ENCODE measurements at regions not wholly inside any gene's neighbourhood (a gene's known extent, or its start where the extent isn't known, plus 50 kb on each side); places are given as distances from the start of the nearest gene placed in this dataset.

GRCh38 chr3:154970797-154971196 lies 109.3 kb upstream of the MME start:
- no peak for ATAC-seq (ENCODE audit: low read depth)
- H3K27me3 ChIP-seq (replicated peaks in 1 of 4; ENCODE audit: control extremely low read depth in 1 of 4, control insufficient read depth in 3 of 4, insufficient read depth in 4 of 4, low read length in 3 of 4): no peaks in the 10 kb centered on the region
- no peak overlapping the region for H3K4me3 ChIP-seq (ENCODE audit: control extremely low read depth in 1 of 5, extremely low read depth in 1 of 5, insufficient read depth in 1 of 5, low read depth in 2 of 5, low read length in 4 of 5)
- POLR2A ChIA-PET: no interaction called here
- H3K79me2 ChIP-seq (ENCODE audit: control insufficient read depth, insufficient read depth, low read length): no peaks in the 10 kb centered on the region
- Mint-ChIP-seq H3K9me3 (ENCODE audit: insufficient read depth) (no peaks in the 10 kb centered on the region), H3K4me3 (no peak overlapping the region), H3K4me1 (no peaks in the 10 kb centered on the region), H3K27me3 (no peaks in the 10 kb centered on the region), H3K27ac (no peak overlapping the region)
- H3K9ac ChIP-seq (ENCODE audit: low read length): no peak overlapping the region
- intact Hi-C loops (cut with micrococcal nuclease): no loop called here
- CTCF ChIA-PET: no interaction called here
- no peaks in the 10 kb centered on the region for H4K20me1 ChIP-seq (ENCODE audit: control insufficient read depth, insufficient read depth, low read length, poor library complexity, severe bottlenecking)
- no peak overlapping the region for H3K27ac ChIP-seq (ENCODE audit: low read length in 2 of 2)
- H2AFZ ChIP-seq (ENCODE audit: insufficient read depth, low read depth, low read length, poor library complexity, severe bottlenecking): no peak overlapping the region
- H3K36me3 ChIP-seq (replicated peaks in 1 of 2; ENCODE audit: control extremely low read depth in 1 of 2, control insufficient read depth in 1 of 2, extremely low read depth in 1 of 2, insufficient read depth in 2 of 2, low read length in 1 of 2): no peaks in the 10 kb centered on the region
- H3K4me1 ChIP-seq (ENCODE audit: control insufficient read depth in 2 of 2, insufficient read depth in 2 of 2, low read length in 2 of 2): no peaks in the 10 kb centered on the region
- H3K4me2 ChIP-seq (replicated peaks; ENCODE audit: low read depth, low read length, poor library complexity, severe bottlenecking): no peak overlapping the region
- TF ChIP-seq EZH2 (IDR thresholded peaks at IDR 0.05; ENCODE audit: borderline replicate concordance, insufficient read depth, low read depth, low read length, poor library complexity, severe bottlenecking) (no peak), CTCF (IDR thresholded peaks at IDR 0.05) (no peak)
- 100% methylated on average over 1 of the region's 3 CpGs for WGBS (ENCODE audit: insufficient coverage)
- no peak for DNase-seq
- H3K9me3 ChIP-seq (ENCODE audit: control extremely low read depth in 1 of 3, control insufficient read depth in 2 of 3, insufficient read depth in 1 of 3, low read length in 2 of 3): no peaks in the 10 kb centered on the region

GRCh38 chr3:154969366-154969765 lies 110.8 kb upstream of the MME start:
- intact Hi-C loops (cut with micrococcal nuclease): no loop called here
- H3K4me1 ChIP-seq (ENCODE audit: control insufficient read depth in 2 of 2, insufficient read depth in 2 of 2, low read length in 2 of 2): no peaks in the 10 kb centered on the region
- no peak overlapping the region for H3K4me2 ChIP-seq (replicated peaks; ENCODE audit: low read depth, low read length, poor library complexity, severe bottlenecking)
- no peak overlapping the region for H3K27ac ChIP-seq (ENCODE audit: low read length in 2 of 2)
- no peak overlapping the region for H3K9ac ChIP-seq (ENCODE audit: low read length)
- no peaks in the 10 kb centered on the region for H3K27me3 Mint-ChIP-seq
- no peak for ATAC-seq (ENCODE audit: low read depth)
- no peaks in the 10 kb centered on the region for H3K79me2 ChIP-seq (ENCODE audit: control insufficient read depth, insufficient read depth, low read length)
- no peak overlapping the region for H3K4me3 Mint-ChIP-seq
- POLR2A ChIA-PET: no interaction called here
- no peaks in the 10 kb centered on the region for H3K9me3 ChIP-seq (ENCODE audit: control extremely low read depth in 1 of 3, control insufficient read depth in 2 of 3, insufficient read depth in 1 of 3, low read length in 2 of 3)
- H3K36me3 ChIP-seq (replicated peaks in 1 of 2; ENCODE audit: control extremely low read depth in 1 of 2, control insufficient read depth in 1 of 2, extremely low read depth in 1 of 2, insufficient read depth in 2 of 2, low read length in 1 of 2): no peaks in the 10 kb centered on the region
- 100% methylated on average over 1 of the region's 2 CpGs for WGBS (ENCODE audit: insufficient coverage)
- H3K4me1 Mint-ChIP-seq: no peaks in the 10 kb centered on the region
- DNase-seq: no peak
- TF ChIP-seq CTCF (IDR thresholded peaks at IDR 0.05) (no peak), EZH2 (IDR thresholded peaks at IDR 0.05; ENCODE audit: borderline replicate concordance, insufficient read depth, low read depth, low read length, poor library complexity, severe bottlenecking) (no peak)
- no peaks in the 10 kb centered on the region for H4K20me1 ChIP-seq (ENCODE audit: control insufficient read depth, insufficient read depth, low read length, poor library complexity, severe bottlenecking)
- H3K9me3 Mint-ChIP-seq (ENCODE audit: insufficient read depth): no peaks in the 10 kb centered on the region
- CTCF ChIA-PET: no interaction called here
- H2AFZ ChIP-seq (ENCODE audit: insufficient read depth, low read depth, low read length, poor library complexity, severe bottlenecking): no peak overlapping the region
- H3K27me3 ChIP-seq (replicated peaks in 1 of 4; ENCODE audit: control extremely low read depth in 1 of 4, control insufficient read depth in 3 of 4, insufficient read depth in 4 of 4, low read length in 3 of 4): no peaks in the 10 kb centered on the region
- H3K4me3 ChIP-seq (ENCODE audit: control extremely low read depth in 1 of 5, extremely low read depth in 1 of 5, insufficient read depth in 1 of 5, low read depth in 2 of 5, low read length in 4 of 5): no peak overlapping the region
- no peak overlapping the region for H3K27ac Mint-ChIP-seq

Measured in B cell (primary cell).